ENCODE measurements at regions not wholly inside any gene's neighbourhood (a gene's known extent, or its start where the extent isn't known, plus 50 kb on each side); places are given as distances from the start of the nearest gene placed in this dataset.
A peak's percentile ranks its signal among the peaks of the same experiment; 100 is the strongest.
"Not testable (repeated sequence)": the region's sequence is repeated elsewhere in the genome, so short reads cannot be mapped to it uniquely, and the experiment has no call there.

GRCh38 chr13:52324831-52325230, 81.1 kb downstream of the THSD1 start:
- not testable (repeated sequence) for DNase-seq

- no peak for DNase-seq
Measured at GRCh38 chr13:52319876-52320275, 86.1 kb downstream of the THSD1 start.

GRCh38 chr13:52309833-52310232, 96.1 kb downstream of the THSD1 start:
- DNase-seq: not testable (repeated sequence)

- not testable (repeated sequence) for DNase-seq
Measured at GRCh38 chr13:52306336-52306735, 99.6 kb downstream of the THSD1 start.

DNA sequence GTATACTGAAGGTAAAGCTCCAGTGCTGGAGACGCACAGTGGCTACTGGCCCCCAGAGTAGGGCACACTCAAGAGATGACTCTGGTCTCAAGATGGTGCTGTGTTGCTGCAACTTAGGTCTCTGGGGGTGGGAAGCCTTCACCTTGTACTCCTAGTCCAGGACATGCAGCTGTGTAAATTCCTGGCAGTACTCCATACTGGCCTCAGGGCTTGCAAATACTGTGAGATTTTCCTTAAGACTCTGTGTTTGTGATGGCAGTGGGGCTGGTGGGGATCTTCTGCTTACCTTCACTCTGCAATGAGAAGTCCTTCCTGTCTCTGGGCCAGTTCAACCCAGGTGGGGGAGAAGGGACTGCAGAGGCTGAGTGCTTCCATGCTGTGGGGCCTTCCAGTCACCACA, 102.9 kb downstream of the THSD1 start:
- not testable (repeated sequence) for DNase-seq

DNA sequence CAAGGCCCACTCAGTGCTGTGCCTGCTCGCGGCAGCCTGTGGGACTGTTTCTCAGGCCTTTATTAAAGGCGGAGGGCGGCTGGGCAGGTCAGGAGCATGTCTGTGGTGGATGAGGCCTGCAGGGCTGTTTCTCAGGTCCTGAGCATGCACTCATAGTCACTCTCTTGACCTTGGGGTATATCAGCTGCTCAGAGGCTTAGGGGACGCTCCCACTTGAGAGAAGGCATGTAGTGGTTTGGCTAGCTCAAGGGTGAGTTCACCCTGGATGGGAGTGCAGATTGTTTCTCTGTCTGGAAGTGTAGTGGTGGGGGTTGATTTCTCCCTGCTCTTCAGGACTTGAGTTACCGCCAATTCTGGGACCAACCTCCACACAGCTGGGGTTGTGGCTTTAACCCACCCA, 103.3 kb downstream of the THSD1 start:
- DNase-seq: not testable (repeated sequence)

GRCh38 chr13:52301810-52302400, 104.1 kb downstream of the THSD1 start:
- DNase-seq: not testable (repeated sequence)

DNA sequence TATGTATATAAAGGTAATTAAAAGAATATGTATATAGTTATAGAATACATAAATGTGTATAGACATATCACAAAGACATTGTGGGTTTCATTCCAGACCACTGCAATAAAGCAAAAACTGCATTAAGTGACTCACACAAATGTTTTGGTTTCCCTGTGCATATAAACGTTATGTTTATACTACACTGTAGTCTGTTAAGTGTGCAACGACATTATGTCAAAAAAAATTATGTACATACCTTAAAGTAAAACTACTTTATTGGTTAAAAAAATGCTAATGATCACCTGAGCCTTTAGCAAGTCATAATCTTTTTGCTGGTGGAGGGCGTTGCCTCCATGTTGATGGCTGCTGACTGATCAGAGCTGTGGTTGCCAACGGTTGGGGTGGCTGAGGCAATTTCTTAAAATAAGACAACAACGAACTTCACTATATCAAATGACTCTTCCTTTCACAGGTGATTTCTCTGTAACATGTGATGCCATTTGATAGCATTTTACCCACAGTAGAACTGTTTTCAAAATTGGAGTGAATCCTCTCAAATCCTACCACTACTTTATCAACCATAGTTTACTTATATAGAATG, 107.8 kb downstream of the THSD1 start:
- not testable (repeated sequence) for DNase-seq

- not testable (repeated sequence) for DNase-seq
Measured at GRCh38 chr13:52288891-52289290, 117.1 kb downstream of the THSD1 start.

- DNase-seq: not testable (repeated sequence)
Measured at GRCh38 chr13:52281387-52281786, 122.0 kb upstream of the NEK3 start.

GRCh38 chr13:52279408-52279807, 120.0 kb upstream of the NEK3 start:
- not testable (repeated sequence) for DNase-seq

DNA sequence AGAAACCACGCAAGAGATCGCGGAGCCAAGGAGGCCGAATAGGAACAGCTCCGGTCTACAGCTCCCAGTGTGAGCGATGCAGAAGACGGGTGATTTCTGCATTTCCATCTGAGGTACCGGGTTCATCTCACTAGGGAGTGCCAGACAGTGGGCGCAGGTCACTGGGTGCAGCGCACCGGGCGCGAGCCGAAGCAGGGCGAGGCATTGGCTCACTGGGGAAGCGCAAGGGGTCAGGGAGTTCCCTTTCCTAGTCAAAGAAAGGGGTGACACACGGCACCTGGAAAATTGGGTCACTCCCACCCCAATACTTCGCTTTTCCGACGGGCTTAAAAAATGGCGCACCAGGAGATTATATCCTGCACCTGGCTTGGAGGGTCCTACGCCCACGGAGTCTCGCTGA, 94.9 kb upstream of the NEK3 start:
- DNase-seq: not testable (repeated sequence)

DNA sequence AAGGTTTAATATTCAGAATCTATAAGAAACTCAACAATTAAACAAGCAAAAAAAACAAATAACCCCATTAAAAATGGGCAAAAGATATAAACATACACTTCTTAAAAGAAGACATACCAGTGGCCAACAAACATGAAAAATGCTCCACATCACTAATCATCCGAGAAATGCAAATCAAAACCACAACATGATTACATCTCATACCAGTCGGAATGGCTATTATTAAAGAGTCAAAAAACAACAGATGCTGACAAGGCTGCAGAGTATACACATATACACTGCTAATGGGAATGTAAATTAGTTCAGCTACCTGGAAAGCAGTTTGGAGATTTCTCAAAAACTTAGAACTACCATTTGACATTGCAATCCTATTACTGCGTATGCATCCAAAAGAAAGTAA, 81.4 kb upstream of the NEK3 start:
- not testable (repeated sequence) for DNase-seq

DNA sequence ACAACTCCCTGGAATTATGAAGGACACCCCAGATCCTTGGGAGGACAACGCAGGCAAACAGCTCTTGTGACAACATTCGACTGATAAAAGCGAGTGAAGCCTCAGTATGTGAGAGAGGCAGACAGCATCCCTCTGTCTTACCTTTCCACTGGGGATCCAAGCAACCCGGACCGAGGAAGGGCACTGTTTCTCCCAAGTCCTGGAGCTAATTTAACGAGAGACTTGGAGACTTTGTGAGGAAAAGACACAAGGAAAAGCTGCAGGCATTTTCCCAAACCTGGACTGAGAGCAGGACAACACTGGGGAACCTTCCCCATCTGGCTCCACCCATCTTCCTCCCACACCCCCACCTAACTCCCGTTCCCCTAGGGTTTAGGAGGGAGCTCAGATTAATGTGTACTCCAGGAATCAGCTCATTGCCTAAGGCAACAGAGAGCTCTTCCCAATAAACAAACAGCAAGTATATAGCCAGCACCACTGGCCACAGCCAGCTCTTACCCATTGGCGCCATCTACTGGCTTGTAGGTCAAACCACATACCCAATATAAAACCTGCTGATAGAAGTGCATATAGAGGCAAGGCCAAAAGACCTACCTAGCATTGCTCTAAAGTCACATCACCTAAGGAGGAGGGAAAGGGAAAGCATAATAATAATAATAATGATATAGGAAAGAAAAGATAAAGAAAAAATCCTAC, 76.7 kb upstream of the NEK3 start:
- peak; percentile 47 for DNase-seq

GRCh38 chr13:52234928-52235327, 75.5 kb upstream of the NEK3 start:
- not testable (repeated sequence) for DNase-seq

DNA sequence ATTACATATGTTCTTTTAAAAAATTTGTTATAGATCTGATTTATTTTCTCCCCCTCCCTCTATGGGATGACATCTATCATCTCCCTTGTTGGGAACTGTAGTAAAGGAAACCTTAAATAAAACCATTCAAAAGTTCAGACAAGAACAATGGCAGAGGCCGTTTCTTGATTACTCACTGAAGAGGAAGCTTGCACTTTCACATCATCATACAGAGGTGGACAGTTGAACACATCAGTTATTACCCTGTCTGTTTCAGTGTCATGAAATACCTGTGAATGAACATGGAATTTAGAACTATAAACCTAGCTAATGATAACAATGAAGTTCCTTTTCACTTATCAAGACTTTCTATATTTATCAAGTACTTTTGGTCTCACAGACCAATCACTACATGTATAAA, 63.7 kb upstream of the NEK3 start:
- DNase-seq: not testable (repeated sequence)

DNA sequence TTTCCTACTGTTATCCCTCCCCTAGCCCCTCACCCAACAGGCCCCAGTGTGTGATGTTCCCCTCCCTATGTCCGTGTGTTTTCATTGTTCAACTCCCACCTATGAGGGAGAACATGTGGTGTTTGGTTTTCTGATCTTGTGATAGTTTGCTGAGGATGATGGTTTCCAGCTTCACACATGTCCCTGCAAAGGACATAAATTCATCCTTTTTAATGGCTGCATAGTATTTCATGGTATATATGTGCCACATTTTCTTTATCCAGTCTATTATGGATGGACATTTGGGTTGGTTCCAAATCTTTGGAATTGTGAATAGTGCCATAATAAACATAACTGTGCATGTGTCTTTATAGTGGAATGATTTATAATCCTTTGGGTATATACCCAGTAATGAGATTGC, 54.5 kb upstream of the NEK3 start:
- DNase-seq: not testable (repeated sequence)

DNA sequence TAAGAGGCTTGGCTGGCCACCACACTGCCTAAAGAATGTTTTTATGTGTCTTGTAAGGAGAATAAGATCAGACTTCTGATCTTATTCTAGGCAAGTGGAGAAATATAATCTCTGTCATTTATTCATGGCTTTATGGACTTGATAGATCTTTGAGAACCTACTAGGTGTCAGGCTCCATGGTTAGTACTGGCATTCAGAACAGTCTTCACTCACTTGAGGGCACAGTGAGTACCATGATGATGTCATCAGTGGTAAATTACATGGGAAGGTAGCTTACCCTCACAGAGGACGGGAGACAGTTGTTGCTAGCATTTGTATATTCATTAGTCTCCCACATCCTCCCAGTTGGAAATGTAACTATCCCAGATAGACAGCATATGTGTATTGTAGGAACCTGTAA, 53.5 kb upstream of the NEK3 start:
- not testable (repeated sequence) for DNase-seq

- DNase-seq: not testable (repeated sequence)
Measured at GRCh38 chr13:52211416-52211776, 52.0 kb upstream of the NEK3 start.

DNA sequence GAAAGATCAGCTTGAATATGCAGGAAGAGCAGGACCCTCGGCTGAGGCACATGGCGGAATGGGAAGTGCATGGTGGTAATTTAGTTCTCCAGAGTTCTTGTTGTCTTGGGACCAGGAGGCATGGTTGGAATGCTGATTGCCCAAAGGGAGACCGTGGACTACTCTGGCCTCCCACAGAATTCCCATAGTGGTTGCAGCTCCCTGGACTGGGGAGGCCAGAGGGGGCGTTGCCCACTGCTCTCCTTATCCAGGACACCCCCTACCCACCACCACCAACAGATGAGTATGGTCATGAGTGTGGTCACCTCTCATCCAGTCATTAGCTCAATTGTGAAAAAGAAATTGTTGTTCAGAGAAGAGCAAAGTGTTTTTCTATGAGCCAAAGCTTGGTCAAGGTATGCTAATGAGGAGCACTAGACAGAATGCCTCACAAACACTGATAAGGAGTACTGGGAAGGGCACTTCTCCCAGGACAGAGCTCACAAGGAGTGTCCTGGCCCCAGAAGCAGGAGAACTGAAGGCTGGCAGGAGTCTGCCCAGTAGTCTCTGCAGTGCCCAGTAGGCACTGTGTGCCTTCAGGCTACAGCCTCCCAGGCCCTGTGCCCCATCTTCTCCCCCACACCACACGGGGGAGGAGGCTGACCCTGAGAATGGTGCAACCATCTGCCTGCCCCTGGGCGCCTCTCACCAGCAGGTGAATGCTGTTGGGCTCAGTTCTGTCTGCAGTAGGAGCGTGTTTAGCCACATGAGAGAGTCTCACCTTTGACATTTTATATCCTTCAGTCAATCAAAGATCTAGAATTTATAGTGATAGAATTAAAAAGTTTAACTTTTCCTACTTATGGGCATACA, 51.4 kb upstream of the NEK3 start:
- not testable (repeated sequence) for DNase-seq
